Natural killer cell (primary cell): ENCODE measurements at regions not wholly inside any gene's neighbourhood (a gene's known extent, or its start where the extent isn't known, plus 50 kb on each side); places are given as distances from the start of the nearest gene placed in this dataset.
"Not testable (repeated sequence)": the region's sequence is repeated elsewhere in the genome, so short reads cannot be mapped to it uniquely, and the experiment has no call there.

Experiments
- ATAC-seq, 3 donors: fragments of 150-1000 bp in 2 of 3; fragments of 200-7000 bp in 1 of 3; cut with Tn5 transposase; 1 replicate in 1 of 3; 2 replicates in 2 of 3; pipeline ENCODE4 v1.10.0; 2021; ENCODE audit warnings: mild to moderate bottlenecking in 2 of 3, moderate library complexity in 2 of 3
- DNase-seq, 2 donors: peaks; one replicate each; pipeline versions ENCODE4 v3.0.0 to v3.0.0-alpha.2; 2013 to 2021; ENCODE audit warnings: mixed read lengths in 1 of 2
- H3K27ac ChIP-seq: one replicate; pipeline ENCODE4 v1.5.1; 2013; ENCODE audit warnings: mild to moderate bottlenecking, low read length
- H3K27me3 ChIP-seq: one replicate; pipeline ENCODE4 v1.6.1; 2013; ENCODE audit warnings: low read length; ENCODE audit not compliant: control insufficient read depth, insufficient read depth
- H3K36me3 ChIP-seq: one replicate; pipeline ENCODE4 v1.6.1; 2013; ENCODE audit warnings: low read length; ENCODE audit not compliant: control insufficient read depth, insufficient read depth
- H3K4me1 ChIP-seq: one replicate; pipeline ENCODE4 v1.6.1; 2013; ENCODE audit warnings: low read length; ENCODE audit not compliant: control insufficient read depth, insufficient read depth
- H3K4me3 ChIP-seq: one replicate; pipeline ENCODE4 v1.5.1; 2013; ENCODE audit warnings: low read length
- H3K9me3 ChIP-seq: one replicate; pipeline ENCODE4 v1.6.1; 2013; ENCODE audit warnings: low read length; ENCODE audit not compliant: control insufficient read depth, insufficient read depth
- H3K27ac Mint-ChIP-seq, 2 donors: one replicate each; pipeline ENCODE4 v1.8.0; 2022; ENCODE audit warnings: mild to moderate bottlenecking in 2 of 2, mixed read lengths in 2 of 2, moderate library complexity in 1 of 2
- H3K27me3 Mint-ChIP-seq, 2 donors: one replicate each; pipeline ENCODE4 v1.8.0; 2022; ENCODE audit warnings: low read depth in 2 of 2, mixed read lengths in 2 of 2
- H3K36me3 Mint-ChIP-seq: one replicate; pipeline ENCODE4 v1.8.0; 2022; ENCODE audit warnings: mixed read lengths
- H3K4me1 Mint-ChIP-seq, 2 donors: one replicate each; pipeline ENCODE4 v1.8.0; 2022; ENCODE audit warnings: mixed read lengths in 2 of 2
- H3K4me3 Mint-ChIP-seq: one replicate; pipeline ENCODE4 v1.8.0; 2022; ENCODE audit warnings: mild to moderate bottlenecking, moderate library complexity, mixed read lengths
- H3K9me3 Mint-ChIP-seq, 2 donors: one replicate each; pipeline ENCODE4 v1.8.0; 2022; ENCODE audit warnings: mixed read lengths in 2 of 2
- CTCF ChIP-seq: fragments of 200-600 bp; IDR thresholded peaks from one replicate; pipeline ENCODE4 v1.8.0; 2022; ENCODE audit warnings: antibody characterized with exemption
- WGBS: methylation state at CpG from one replicate; pipeline ENCODE4 v1.1.7; 2013; ENCODE audit warnings: missing lambda C conversion rate; ENCODE audit not compliant: insufficient coverage; 5-methylcytosine and 5-hydroxymethylcytosine counted together
- intact Hi-C: fragments of 100-400 bp; cut with micrococcal nuclease; formaldehyde crosslinking; loops from one replicate; pipeline ENCODE4 v1.14.2; 2022

GRCh38 chr7:52586704-52587103 is 448.7 kb upstream of the POM121L12 start:
- H3K27me3 Mint-ChIP-seq, result no peaks in the 10 kb centered on the region
- no peak overlapping the region for H3K4me3 ChIP-seq
- no peaks in the 10 kb centered on the region for H3K27me3 ChIP-seq
- H3K36me3 ChIP-seq, result no peaks in the 10 kb centered on the region
- ATAC-seq (no peak), DNase-seq (no peak)
- H3K9me3 ChIP-seq, result peaks cover 5% of the 10 kb centered on the region
- TF ChIP-seq CTCF, result no peak
- no peaks in the 10 kb centered on the region for H3K4me1 ChIP-seq
- H3K27ac ChIP-seq, result no peak overlapping the region
- no peak overlapping the region for H3K27ac Mint-ChIP-seq
- WGBS, result 23% methylated on average over 4 of the region's 4 CpGs
- H3K4me1 Mint-ChIP-seq, result no peaks in the 10 kb centered on the region
- intact Hi-C loops, result no loop called here
- no peak overlapping the region for H3K4me3 Mint-ChIP-seq
- peaks cover 10 to 20% of the 10 kb centered on the region in 2 donors for H3K9me3 Mint-ChIP-seq
- no peaks in the 10 kb centered on the region for H3K36me3 Mint-ChIP-seq

GRCh38 chr7:52584041-52584440 is 451.4 kb upstream of the POM121L12 start:
- H3K4me3 Mint-ChIP-seq, result no peak overlapping the region
- Histone ChIP-seq H3K36me3 (no peaks in the 10 kb centered on the region), H3K4me3 (no peak overlapping the region), H3K27ac (no peak overlapping the region), H3K4me1 (no peaks in the 10 kb centered on the region), H3K9me3 (no peaks in the 10 kb centered on the region), H3K27me3 (no peaks in the 10 kb centered on the region)
- no peaks in the 10 kb centered on the region for H3K27me3 Mint-ChIP-seq
- H3K27ac Mint-ChIP-seq, result no peak overlapping the region
- peaks cover 12 to 24% of the 10 kb centered on the region in 2 donors for H3K9me3 Mint-ChIP-seq
- DNase-seq, result no peak
- no peaks in the 10 kb centered on the region for H3K36me3 Mint-ChIP-seq
- ATAC-seq, result no peak
- no peak for TF ChIP-seq CTCF
- 63% methylated on average over 2 of the region's 2 CpGs for WGBS
- intact Hi-C loops, result no loop called here
- no peaks in the 10 kb centered on the region for H3K4me1 Mint-ChIP-seq

- H3K27ac ChIP-seq, H3K9me3 ChIP-seq, intact Hi-C loops, H3K9me3 Mint-ChIP-seq, H3K4me1 Mint-ChIP-seq, H3K27me3 Mint-ChIP-seq, H3K4me1 ChIP-seq, H3K36me3 Mint-ChIP-seq, ATAC-seq, H3K4me3 ChIP-seq, H3K36me3 ChIP-seq, H3K27ac Mint-ChIP-seq, H3K27me3 ChIP-seq, DNase-seq, H3K4me3 Mint-ChIP-seq: not testable (repeated sequence)
- WGBS, result 94% methylated on average over 6 of the region's 6 CpGs
Measured at GRCh38 chr7:52573141-52573540, 462.3 kb upstream of the POM121L12 start.

GRCh38 chr7:52571026-52571425 is 464.4 kb upstream of the POM121L12 start:
- ATAC-seq (no peak), DNase-seq (no peak)
- 93% methylated on average over 3 of the region's 3 CpGs for WGBS
- H3K9me3 Mint-ChIP-seq, result peaks cover 3 to 8% of the 10 kb centered on the region in 2 donors
- Histone ChIP-seq H3K27me3 (no peaks in the 10 kb centered on the region), H3K27ac (no peak overlapping the region), H3K36me3 (no peaks in the 10 kb centered on the region), H3K9me3 (peaks cover 9% of the 10 kb centered on the region), H3K4me3 (no peak overlapping the region), H3K4me1 (no peaks in the 10 kb centered on the region)
- no peaks in the 10 kb centered on the region for H3K27me3 Mint-ChIP-seq
- H3K36me3 Mint-ChIP-seq, result no peaks in the 10 kb centered on the region
- no peak for TF ChIP-seq CTCF
- H3K4me3 Mint-ChIP-seq, result no peak overlapping the region
- intact Hi-C loops, result no loop called here
- H3K4me1 Mint-ChIP-seq, result no peaks in the 10 kb centered on the region
- no peak overlapping the region for H3K27ac Mint-ChIP-seq
